Left lung (tissue), 4 donors: ENCODE measurements at regions not wholly inside any gene's neighbourhood (a gene's known extent, or its start where the extent isn't known, plus 50 kb on each side); places are given as distances from the start of the nearest gene placed in this dataset.

Source experiments
- ATAC-seq: fragments of 200-7000 bp; cut with Tn5 transposase; one replicate; pipeline ENCODE4 v1.9.1; 2020; ENCODE audit warnings: moderate library complexity
- DNase-seq, 4 donors: peaks; one replicate each; pipeline ENCODE4 v3.0.0-alpha.2; 2013 to 2020
- H3K27ac ChIP-seq, 2 donors: fragments of 200-600 bp; sonication (generic) in 1 of 2; one replicate each; pipeline versions ENCODE4 v1.5.0 to v1.8.0; 2020 to 2021
- H3K27me3 ChIP-seq, 2 donors: fragments of 200-600 bp; sonication (generic) in 1 of 2; one replicate each; pipeline versions ENCODE4 v1.5.0 to v1.8.0; 2020 to 2021
- H3K36me3 ChIP-seq, 2 donors: fragments of 200-600 bp; sonication (generic) in 1 of 2; one replicate each; pipeline versions ENCODE4 v1.5.0 to v1.8.0; 2020 to 2021
- H3K4me1 ChIP-seq, 2 donors: fragments of 200-600 bp; one replicate each; pipeline ENCODE4 v1.8.0; 2021
- H3K4me3 ChIP-seq, 2 donors: fragments of 200-600 bp; sonication (generic) in 1 of 2; one replicate each; pipeline versions ENCODE4 v1.5.0 to v1.8.0; 2020 to 2021; ENCODE audit warnings: mild to moderate bottlenecking in 1 of 2
- H3K9me3 ChIP-seq, 2 donors: fragments of 200-600 bp; sonication (generic) in 1 of 2; one replicate each; pipeline versions ENCODE4 v1.5.0 to v1.8.0; 2020 to 2021
- CTCF ChIP-seq, 2 donors: fragments of 200-600 bp; sonication (generic) in 1 of 2; IDR thresholded peaks; one replicate each; pipeline versions ENCODE4 v1.5.0 to v1.8.0; 2021; ENCODE audit warnings: antibody characterized with exemption in 2 of 2
- intact Hi-C, 2 donors: fragments of 100-400 bp; cut with DNase I; formaldehyde crosslinking; loops; one replicate each; pipeline versions ENCODE4 v1.11.2 to v1.14.2; 2022
- donor health status: DM: no; HTN: yes; CAD: no.
- donor health status: DM: no; HTN: no; CAD: no.

- no peaks in the 10 kb centered on the region for H3K27me3 ChIP-seq
- TF ChIP-seq CTCF (IDR thresholded peaks at IDR 0.05) = no peak
- H3K27ac ChIP-seq = no peak overlapping the region
- no peaks in the 10 kb centered on the region for H3K36me3 ChIP-seq
- no peak overlapping the region for H3K4me3 ChIP-seq
- no peak for ATAC-seq
- DNase-seq = no peak
- H3K4me1 ChIP-seq = no peaks in the 10 kb centered on the region
- H3K9me3 ChIP-seq = peaks cover 0 to 5% of the 10 kb centered on the region in 2 donors
- intact Hi-C loops = no loop called here
Observed at GRCh38 chr18:37946324-37946723, 380.7 kb upstream of the CELF4 start.

- H3K36me3 ChIP-seq = no peaks in the 10 kb centered on the region
- H3K27me3 ChIP-seq = no peaks in the 10 kb centered on the region
- DNase-seq = no peak
- no peak overlapping the region for H3K4me3 ChIP-seq
- peaks cover 0 to 5% of the 10 kb centered on the region in 2 donors for H3K9me3 ChIP-seq
- no peak for ATAC-seq
- H3K27ac ChIP-seq = no peak overlapping the region
- H3K4me1 ChIP-seq = no peaks in the 10 kb centered on the region
- no peak for TF ChIP-seq CTCF (IDR thresholded peaks at IDR 0.05)
- intact Hi-C loops = no loop called here
Observed at GRCh38 chr18:37944700-37945270, 379.2 kb upstream of the CELF4 start.

GRCh38 chr18:37937287-37937686, 371.7 kb upstream of the CELF4 start:
- Histone ChIP-seq H3K4me1 (no peaks in the 10 kb centered on the region), H3K36me3 (no peaks in the 10 kb centered on the region), H3K9me3 (peaks cover 0 to 10% of the 10 kb centered on the region in 2 donors), H3K4me3 (no peak overlapping the region), H3K27me3 (no peaks in the 10 kb centered on the region), H3K27ac (no peak overlapping the region)
- ATAC-seq = no peak
- TF ChIP-seq CTCF (IDR thresholded peaks at IDR 0.05) = no peak
- no peak for DNase-seq
- intact Hi-C loops = no loop called here

DNA sequence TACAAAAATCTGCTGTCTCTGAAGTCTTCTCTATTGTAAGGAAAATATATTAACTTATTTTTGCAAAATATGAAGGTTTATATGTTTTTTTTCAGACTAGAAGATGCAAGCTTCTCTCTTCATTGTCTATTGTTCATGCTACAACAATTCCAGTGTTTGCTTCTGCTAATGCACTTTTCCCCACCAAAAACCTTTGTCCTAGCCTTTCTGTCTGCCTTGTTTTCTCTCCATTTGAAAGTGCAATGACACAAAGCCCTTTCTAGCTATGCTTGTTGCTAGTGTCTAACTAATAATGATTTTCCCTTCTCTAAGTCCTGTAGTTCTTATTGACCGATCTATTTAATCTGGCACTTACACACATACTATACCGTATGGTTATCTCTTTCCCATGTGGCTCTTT, 369.5 kb upstream of the CELF4 start:
- intact Hi-C loops = no loop called here
- H3K4me3 ChIP-seq = no peak overlapping the region
- ATAC-seq (no peak), DNase-seq (no peak)
- H3K36me3 ChIP-seq = no peaks in the 10 kb centered on the region
- H3K27me3 ChIP-seq = no peaks in the 10 kb centered on the region
- TF ChIP-seq CTCF (IDR thresholded peaks at IDR 0.05) = no peak
- no peaks in the 10 kb centered on the region for H3K4me1 ChIP-seq
- no peak overlapping the region for H3K27ac ChIP-seq
- H3K9me3 ChIP-seq = peaks cover 0 to 17% of the 10 kb centered on the region in 2 donors

- Histone ChIP-seq H3K4me3 (no peak overlapping the region), H3K27ac (no peak overlapping the region), H3K36me3 (no peaks in the 10 kb centered on the region), H3K27me3 (no peaks in the 10 kb centered on the region), H3K9me3 (peaks cover 0 to 10% of the 10 kb centered on the region in 2 donors), H3K4me1 (no peaks in the 10 kb centered on the region)
- no peak for DNase-seq
- intact Hi-C loops = no loop called here
- TF ChIP-seq CTCF (IDR thresholded peaks at IDR 0.05) = no peak
- no peak for ATAC-seq
Observed at GRCh38 chr18:37930640-37931039, 365.0 kb upstream of the CELF4 start.
